H1 (cell line): ENCODE measurements at regions not wholly inside any gene's neighbourhood (a gene's known extent, or its start where the extent isn't known, plus 50 kb on each side); places are given as distances from the start of the nearest gene placed in this dataset.

Source experiments
- CHD7 ChIP-seq: fragments of 300-600 bp; sonication (generic); IDR thresholded peaks from 2 replicates; pipeline ENCODE4 v1.7.1; 2012; ENCODE audit warnings: low read length, moderate library complexity, mild to moderate bottlenecking, inconsistent platforms; ENCODE audit not compliant: insufficient replicate concordance
- SP2 ChIP-seq: IDR thresholded peaks from 2 replicates; pipeline ENCODE4 v1.6.1; 2012; ENCODE audit warnings: mild to moderate bottlenecking, low read length, inconsistent platforms

GRCh38 chr10:9163699-9164098, 1109.2 kb downstream of the GATA3 start (continued):
- TF ChIP-seq CHD7 (no peak), SP2 (no peak)
